ENCODE measurements at regions not wholly inside any gene's neighbourhood (a gene's known extent, or its start where the extent isn't known, plus 50 kb on each side); places are given as distances from the start of the nearest gene placed in this dataset.

DNA sequence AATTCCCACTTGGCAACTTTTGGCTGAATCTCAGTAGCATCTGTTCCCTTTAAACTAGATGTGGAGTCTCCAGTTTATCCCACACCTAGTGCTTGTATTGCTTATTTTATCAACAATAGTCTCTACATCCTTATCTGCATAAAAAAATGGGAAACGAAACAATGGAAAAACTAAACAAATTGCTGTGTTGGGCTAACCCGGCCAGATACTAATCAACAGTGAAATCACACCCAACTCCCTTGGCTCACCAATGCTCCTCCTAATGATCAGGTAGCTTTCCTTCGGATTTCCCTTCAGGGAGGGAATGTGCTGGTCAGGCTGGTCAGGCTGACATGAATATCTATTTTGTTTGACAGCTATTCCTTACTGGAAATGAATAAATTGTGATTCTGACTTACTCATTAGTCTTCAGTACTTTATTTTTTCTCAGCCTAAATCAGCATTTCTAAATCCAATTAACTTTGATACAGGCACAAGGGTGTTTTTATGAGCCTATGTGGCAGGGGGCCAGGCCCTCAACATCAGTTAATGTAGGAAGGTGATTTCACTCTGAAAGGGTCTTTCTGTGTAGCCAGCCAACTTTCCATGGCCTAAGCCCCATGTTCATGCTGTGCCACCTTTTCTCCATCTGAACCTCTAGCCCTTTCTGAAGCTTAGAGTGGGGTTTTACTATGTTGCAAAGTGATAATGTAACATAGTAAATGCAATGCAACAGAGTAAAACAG, 170.5 kb upstream of the NPSR1 start:
- H3K27me3 Mint-ChIP-seq (ENCODE audit: low read depth) = no peaks in the 10 kb centered on the region
- H4K5ac ChIP-seq (ENCODE audit: insufficient read length, low read depth, low read length) = no peak overlapping the region
- no peak overlapping the region for H3K56ac ChIP-seq (ENCODE audit: insufficient read length, low read depth, low read length)
- DNase-seq = no peak
- no peaks in the 10 kb centered on the region for H3K23me2 ChIP-seq (ENCODE audit: insufficient read length, low read depth, low read length, poor library complexity, severe bottlenecking)
- H3T11ph ChIP-seq (ENCODE audit: low read length) = no peak overlapping the region
- no peak overlapping the region for H2BK15ac ChIP-seq (ENCODE audit: low read depth, low read length)
- H4K91ac ChIP-seq (ENCODE audit: insufficient read length, low read depth, low read length) = no peak overlapping the region
- no peak overlapping the region for H2AFZ ChIP-seq (ENCODE audit: low read length)
- peaks cover 0 to 2% of the 10 kb centered on the region in 2 experiments; a peak in 2 of 5 replicates for H3K9me3 Mint-ChIP-seq
- no peak for TF ChIP-seq CTCF (conservative IDR thresholded peaks at IDR 0.05)
- no peak overlapping the region for H3K18ac ChIP-seq (ENCODE audit: insufficient read length, low read depth, low read length)
- peaks cover 29 to 33% of the 10 kb centered on the region in 2 experiments for H3K4me1 Mint-ChIP-seq
- no peaks in the 10 kb centered on the region for H3K27me3 ChIP-seq (ENCODE audit: insufficient read depth, low read length)
- H2BK5ac ChIP-seq (ENCODE audit: insufficient read length, low read length) = no peak overlapping the region
- H3K23ac ChIP-seq (ENCODE audit: insufficient read length, low read depth, low read length) = no peak overlapping the region
- H2BK12ac ChIP-seq (ENCODE audit: insufficient read length, low read depth, low read length) = no peak overlapping the region
- no peak overlapping the region for H4K8ac ChIP-seq (replicated peaks; ENCODE audit: insufficient read length, low read depth, low read length)
- peaks cover 0 to 6% (median 0%) of the 10 kb centered on the region in 3 experiments; a peak in 3 of 7 replicates for H3K36me3 Mint-ChIP-seq (ENCODE audit: insufficient read depth in 1 of 3, low read depth in 3 of 3)
- H3K4me1 ChIP-seq (ENCODE audit: insufficient read depth, low read length) = peaks cover 6% of the 10 kb centered on the region; the same call in 1 of the 2 replicates
- no peaks in the 10 kb centered on the region for H3K79me2 ChIP-seq (ENCODE audit: insufficient read depth, low read length)
- H3K14ac ChIP-seq (ENCODE audit: insufficient read depth, low read length) = no peak overlapping the region
- H3K79me1 ChIP-seq (ENCODE audit: insufficient read depth, low read depth, low read length, poor library complexity, severe bottlenecking) = no peaks in the 10 kb centered on the region
- H3K4ac ChIP-seq (ENCODE audit: low read depth, low read length) = no peak overlapping the region
- no peaks in the 10 kb centered on the region for H3K9me3 ChIP-seq (ENCODE audit: control insufficient read depth, low read depth, low read length)
- no peak overlapping the region for H3K27ac Mint-ChIP-seq
- no peaks in the 10 kb centered on the region for H4K20me1 ChIP-seq (ENCODE audit: control insufficient read depth, insufficient read depth, insufficient read length)
- no CpG with 5 or more reads among the region's 3 CpGs for WGBS (ENCODE audit: extremely low coverage, insufficient read length, low lambda C conversion rate)
- H3K4me2 ChIP-seq (ENCODE audit: insufficient read depth, insufficient read length, low read length) = no peak overlapping the region
- H3K4me3 Mint-ChIP-seq = no peak overlapping the region
- H2BK20ac ChIP-seq (ENCODE audit: low read depth, low read length, poor library complexity, severe bottlenecking) = no peak overlapping the region
- H2BK120ac ChIP-seq (ENCODE audit: low read depth, low read length, poor library complexity, severe bottlenecking) = no peak overlapping the region
- no peak overlapping the region for H2AK5ac ChIP-seq (ENCODE audit: insufficient read length, low read length)
- H3K27ac ChIP-seq (ENCODE audit: insufficient read length, low read depth, low read length) = no peak overlapping the region
- H3K9ac ChIP-seq (ENCODE audit: extremely low read depth, insufficient read length, low read length) = no peak overlapping the region

Measured in H9 (cell line).